ENCODE measurements at regions not wholly inside any gene's neighbourhood (a gene's known extent, or its start where the extent isn't known, plus 50 kb on each side); places are given as distances from the start of the nearest gene placed in this dataset.

DNA sequence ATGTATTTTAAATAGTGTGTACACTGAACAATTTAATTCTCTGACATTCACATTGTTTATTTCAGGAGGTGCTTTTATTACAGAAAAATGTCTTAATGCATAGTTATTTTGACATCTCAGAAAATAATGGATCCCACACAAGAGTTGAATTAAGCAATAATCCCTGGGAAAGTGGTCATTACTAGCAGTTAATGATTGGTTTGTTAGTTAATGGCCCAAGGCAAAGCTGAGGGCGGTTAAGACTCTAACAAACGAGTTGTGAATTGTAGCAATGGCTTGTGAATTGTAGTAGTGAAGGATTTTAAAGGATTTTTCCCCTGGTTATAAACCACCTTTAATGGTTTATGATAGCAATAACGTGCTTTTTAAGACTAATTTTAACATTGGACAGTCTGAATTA lies 1316.0 kb upstream of the GJE1 start:
- intact Hi-C loops (cut with micrococcal nuclease) = no loop called here
- TF ChIP-seq, protein P1, sequence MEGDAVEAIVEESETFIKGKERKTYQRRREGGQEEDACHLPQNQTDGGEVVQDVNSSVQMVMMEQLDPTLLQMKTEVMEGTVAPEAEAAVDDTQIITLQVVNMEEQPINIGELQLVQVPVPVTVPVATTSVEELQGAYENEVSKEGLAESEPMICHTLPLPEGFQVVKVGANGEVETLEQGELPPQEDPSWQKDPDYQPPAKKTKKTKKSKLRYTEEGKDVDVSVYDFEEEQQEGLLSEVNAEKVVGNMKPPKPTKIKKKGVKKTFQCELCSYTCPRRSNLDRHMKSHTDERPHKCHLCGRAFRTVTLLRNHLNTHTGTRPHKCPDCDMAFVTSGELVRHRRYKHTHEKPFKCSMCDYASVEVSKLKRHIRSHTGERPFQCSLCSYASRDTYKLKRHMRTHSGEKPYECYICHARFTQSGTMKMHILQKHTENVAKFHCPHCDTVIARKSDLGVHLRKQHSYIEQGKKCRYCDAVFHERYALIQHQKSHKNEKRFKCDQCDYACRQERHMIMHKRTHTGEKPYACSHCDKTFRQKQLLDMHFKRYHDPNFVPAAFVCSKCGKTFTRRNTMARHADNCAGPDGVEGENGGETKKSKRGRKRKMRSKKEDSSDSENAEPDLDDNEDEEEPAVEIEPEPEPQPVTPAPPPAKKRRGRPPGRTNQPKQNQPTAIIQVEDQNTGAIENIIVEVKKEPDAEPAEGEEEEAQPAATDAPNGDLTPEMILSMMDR (IDR thresholded peaks at IDR 0.05) = no peak
- H3K4me3 Mint-ChIP-seq = no peak overlapping the region
- ATAC-seq (ENCODE audit: low read depth) = no peak
- ChIA-PET CTCF (no interaction called here), POLR2A (no interaction called here)
- no peaks in the 10 kb centered on the region for H3K36me3 Mint-ChIP-seq (ENCODE audit: low read depth)
- no peak for DNase-seq
- H3K27me3 Mint-ChIP-seq = no peaks in the 10 kb centered on the region
- H3K4me1 Mint-ChIP-seq = no peaks in the 10 kb centered on the region
- H3K9me3 Mint-ChIP-seq = no peaks in the 10 kb centered on the region
- H3K27ac Mint-ChIP-seq = no peak overlapping the region

DNA sequence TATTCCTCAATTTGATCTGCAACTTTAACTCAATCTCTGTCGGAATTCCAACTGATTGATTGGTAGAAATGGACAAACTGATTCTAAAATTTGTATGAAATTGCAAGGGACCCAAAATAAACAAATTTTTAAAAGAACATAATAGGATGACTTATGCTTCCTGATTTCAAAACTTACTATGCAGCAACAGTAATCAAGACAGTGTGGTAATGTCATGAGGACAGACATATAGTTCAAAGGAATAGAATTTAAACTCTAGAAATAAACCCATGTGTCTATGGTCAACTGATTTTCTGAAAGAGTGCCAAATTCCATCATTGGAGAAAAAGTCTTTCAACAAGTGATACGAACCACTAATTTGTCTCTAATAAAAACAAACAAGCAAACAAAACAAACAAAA lies 1320.1 kb upstream of the GJE1 start:
- intact Hi-C loops (cut with micrococcal nuclease) = no loop called here
- no peak overlapping the region for H3K4me3 Mint-ChIP-seq
- no peak for DNase-seq
- ATAC-seq (ENCODE audit: low read depth) = no peak
- CTCF ChIA-PET = no interaction called here
- TF ChIP-seq, protein P1 (IDR thresholded peaks at IDR 0.05) = no peak
- no peaks in the 10 kb centered on the region for H3K27me3 Mint-ChIP-seq
- H3K9me3 Mint-ChIP-seq = no peaks in the 10 kb centered on the region
- no peaks in the 10 kb centered on the region for H3K4me1 Mint-ChIP-seq
- H3K27ac Mint-ChIP-seq = no peak overlapping the region
- POLR2A ChIA-PET = no interaction called here
- H3K36me3 Mint-ChIP-seq (ENCODE audit: low read depth) = no peaks in the 10 kb centered on the region

DNA sequence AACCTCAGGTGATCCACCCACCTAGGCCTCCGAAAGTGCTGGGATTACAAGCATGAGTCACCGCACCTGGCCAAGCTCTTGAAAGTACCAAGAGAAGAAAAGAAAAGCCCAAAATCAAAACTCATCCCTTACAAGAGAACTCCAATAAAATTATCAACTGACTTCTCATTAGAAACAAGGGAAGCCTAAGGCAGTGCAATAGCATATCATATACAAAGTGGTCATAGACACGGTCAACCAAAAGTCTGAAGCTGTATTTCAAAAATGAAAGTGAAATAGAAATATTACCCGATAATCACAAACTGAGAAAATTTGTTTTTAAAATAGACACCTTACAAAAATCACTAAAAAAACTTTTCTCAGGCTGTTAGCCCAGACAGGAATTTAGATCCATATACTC lies 1321.1 kb upstream of the GJE1 start:
- Mint-ChIP-seq H3K27ac (no peak overlapping the region), H3K4me3 (no peak overlapping the region), H3K4me1 (no peaks in the 10 kb centered on the region), H3K36me3 (ENCODE audit: low read depth) (no peaks in the 10 kb centered on the region), H3K27me3 (no peaks in the 10 kb centered on the region), H3K9me3 (no peaks in the 10 kb centered on the region)
- ATAC-seq (ENCODE audit: low read depth) = no peak
- POLR2A ChIA-PET = no interaction called here
- CTCF ChIA-PET = no interaction called here
- DNase-seq = no peak
- intact Hi-C loops (cut with micrococcal nuclease) = no loop called here
- TF ChIP-seq, protein P1 (IDR thresholded peaks at IDR 0.05) = no peak

DNA sequence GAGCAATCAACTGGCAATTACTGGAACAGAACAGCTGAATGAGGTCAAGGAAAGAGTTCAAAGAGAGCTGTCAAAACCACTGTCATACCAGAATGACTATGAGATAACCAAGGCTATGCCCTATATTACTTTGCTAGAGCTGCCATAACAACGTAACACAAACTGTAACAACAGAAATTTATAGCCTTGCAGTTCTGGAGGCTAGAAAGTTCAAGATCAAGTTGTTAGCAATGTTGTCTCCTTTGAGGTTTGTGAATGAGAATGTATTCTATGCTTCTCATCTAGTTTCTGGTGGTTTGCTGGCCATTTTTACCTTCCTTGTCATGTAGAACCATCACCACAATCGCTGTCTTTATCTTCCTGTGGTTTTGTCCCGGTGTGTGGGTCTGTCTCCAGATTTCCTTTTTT lies 1323.0 kb upstream of the GJE1 start:
- intact Hi-C loops (cut with micrococcal nuclease) = no loop called here
- ATAC-seq (ENCODE audit: low read depth) (no peak), DNase-seq (no peak)
- H3K9me3 Mint-ChIP-seq = no peaks in the 10 kb centered on the region
- H3K36me3 Mint-ChIP-seq (ENCODE audit: low read depth) = no peaks in the 10 kb centered on the region
- H3K4me1 Mint-ChIP-seq = no peaks in the 10 kb centered on the region
- ChIA-PET POLR2A (no interaction called here), CTCF (no interaction called here)
- H3K27me3 Mint-ChIP-seq = no peaks in the 10 kb centered on the region
- no peak overlapping the region for H3K4me3 Mint-ChIP-seq
- TF ChIP-seq, protein P1 (IDR thresholded peaks at IDR 0.05) = no peak
- H3K27ac Mint-ChIP-seq = no peak overlapping the region

DNA sequence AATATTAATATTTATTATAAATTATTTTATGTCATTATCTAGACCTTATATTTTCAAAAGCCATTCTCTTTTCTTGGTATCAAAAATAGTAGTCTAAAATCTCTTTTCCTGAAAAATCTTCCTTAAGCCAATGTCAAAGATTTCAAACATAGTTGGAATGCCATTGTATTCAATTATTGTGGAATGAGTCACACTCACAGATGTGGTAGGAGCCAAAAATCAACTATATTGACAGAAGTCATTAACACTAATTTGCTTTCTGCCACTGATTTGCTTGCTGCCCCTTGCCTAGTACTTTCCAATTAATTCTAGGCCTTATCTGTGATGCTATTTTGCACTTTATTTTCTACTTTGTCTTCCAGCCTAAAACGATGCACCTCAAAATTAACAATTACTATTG lies 1326.3 kb upstream of the GJE1 start:
- Mint-ChIP-seq H3K9me3 (no peaks in the 10 kb centered on the region), H3K27ac (no peak overlapping the region), H3K4me3 (no peak overlapping the region), H3K27me3 (no peaks in the 10 kb centered on the region), H3K4me1 (no peaks in the 10 kb centered on the region), H3K36me3 (ENCODE audit: low read depth) (no peaks in the 10 kb centered on the region)
- intact Hi-C loops (cut with micrococcal nuclease) = no loop called here
- ChIA-PET POLR2A (no interaction called here), CTCF (no interaction called here)
- TF ChIP-seq, protein P1 (IDR thresholded peaks at IDR 0.05) = no peak
- ATAC-seq (ENCODE audit: low read depth) (no peak), DNase-seq (no peak)
